Sigmoid colon (tissue), 6 donors: ENCODE measurements at regions not wholly inside any gene's neighbourhood (a gene's known extent, or its start where the extent isn't known, plus 50 kb on each side); places are given as distances from the start of the nearest gene placed in this dataset.

Source experiments
- DNase-seq: peaks from one replicate; pipeline ENCODE4 v3.0.0-alpha.2; 2019
- H3K27ac ChIP-seq, 4 donors: fragments of 200-600 bp; sonication (generic); one replicate each; pipeline ENCODE4 v1.5.1; 2016 to 2019; ENCODE audit warnings: mild to moderate bottlenecking in 1 of 4
- H3K27me3 ChIP-seq, 3 donors: fragments of 200-600 bp; sonication (generic); one replicate each; pipeline ENCODE4 v1.5.1; 2019; ENCODE audit warnings: mild to moderate bottlenecking in 1 of 3
- H3K36me3 ChIP-seq, 4 donors: fragments of 200-600 bp; sonication (generic); one replicate each; pipeline ENCODE4 v1.5.1; 2016 to 2019
- H3K4me1 ChIP-seq, 4 donors: fragments of 200-600 bp; sonication (generic); one replicate each; pipeline ENCODE4 v1.5.1; 2017 to 2019
- H3K4me3 ChIP-seq, 4 donors: fragments of 200-600 bp; sonication (generic); one replicate each; pipeline ENCODE4 v1.5.1; 2017 to 2019; ENCODE audit warnings: mild to moderate bottlenecking in 2 of 4, moderate library complexity in 1 of 4
- H3K9me3 ChIP-seq, 4 donors: fragments of 200-600 bp in 3 of 4; sonication (generic) in 3 of 4; one replicate each; pipeline versions ENCODE4 v1.5.1 to v1.6.1; 2013 to 2019
- CTCF ChIP-seq, 4 experiments: fragments of 450-650 bp in 3 of 4; fragments of 200-600 bp in 1 of 4; IDR thresholded peaks; one replicate each; pipeline ENCODE4 v1.5.1; 2016 to 2019; ENCODE audit warnings: antibody characterized with exemption in 4 of 4, mild to moderate bottlenecking in 3 of 4, moderate library complexity in 2 of 4
- EP300 ChIP-seq, 4 donors: sonication (generic); formaldehyde crosslinking; IDR thresholded peaks; one replicate each; pipeline ENCODE4 v1.6.1; 2017; ENCODE audit warnings: antibody characterized with exemption in 4 of 4
- POLR2A ChIP-seq, 2 donors: fragments of 450-650 bp; IDR thresholded peaks; one replicate each; pipeline ENCODE4 v1.6.1; 2016; ENCODE audit warnings: antibody characterized with exemption in 2 of 2, mild to moderate bottlenecking in 2 of 2, moderate library complexity in 2 of 2
- POLR2AphosphoS5 ChIP-seq, 4 donors: sonication (generic); formaldehyde crosslinking; IDR thresholded peaks; one replicate each; pipeline ENCODE4 v1.6.1; 2017; ENCODE audit warnings: antibody characterized with exemption in 4 of 4
- WGBS, 2 donors: extraction: QIAGEN DNeasy Blood & Tissue Kit; methylation state at CpG; one replicate each; pipeline ENCODE4 v1.1.7; 2013; 5-methylcytosine and 5-hydroxymethylcytosine counted together
- intact Hi-C: fragments of 100-400 bp; cut with DNase I; formaldehyde crosslinking; loops from one replicate; pipeline ENCODE4 v1.15.1; 2023
- donor health status: healthy with polysubstance abuse.
- donor health status: healthy.

- no peaks in the 10 kb centered on the region for H3K9me3 ChIP-seq
- H3K27me3 ChIP-seq, result no peaks in the 10 kb centered on the region
- DNase-seq, result no peak
- H3K4me1 ChIP-seq, result no peaks in the 10 kb centered on the region
- TF ChIP-seq POLR2AphosphoS5 (IDR thresholded peaks at IDR 0.05) (no peak), CTCF (IDR thresholded peaks at IDR 0.05) (no peak), EP300 (IDR thresholded peaks at IDR 0.05) (no peak), POLR2A (IDR thresholded peaks at IDR 0.05) (no peak)
- H3K27ac ChIP-seq, result no peak overlapping the region
- intact Hi-C loops, result no loop called here
- H3K4me3 ChIP-seq, result no peak overlapping the region
- 72 to 77% methylated on average over 8 of the region's 8 CpGs for WGBS, 2 donors
- H3K36me3 ChIP-seq, result no peaks in the 10 kb centered on the region
These were observed 88.2 kb downstream of the GLUD2 start for GRCh38 chrX:121135488-121136207.

GRCh38 chrX:121146059-121146628 is 98.7 kb downstream of the GLUD2 start:
- intact Hi-C loops, result no loop called here
- Histone ChIP-seq H3K27ac (no peak overlapping the region), H3K4me1 (no peaks in the 10 kb centered on the region), H3K9me3 (no peaks in the 10 kb centered on the region), H3K36me3 (no peaks in the 10 kb centered on the region), H3K4me3 (no peak overlapping the region), H3K27me3 (no peaks in the 10 kb centered on the region)
- no peak for DNase-seq
- no peak for TF ChIP-seq POLR2A (IDR thresholded peaks at IDR 0.05)
- no peak for TF ChIP-seq CTCF (IDR thresholded peaks at IDR 0.05)
- no peak for TF ChIP-seq POLR2AphosphoS5 (IDR thresholded peaks at IDR 0.05)
- no peak for TF ChIP-seq EP300 (IDR thresholded peaks at IDR 0.05)

DNA sequence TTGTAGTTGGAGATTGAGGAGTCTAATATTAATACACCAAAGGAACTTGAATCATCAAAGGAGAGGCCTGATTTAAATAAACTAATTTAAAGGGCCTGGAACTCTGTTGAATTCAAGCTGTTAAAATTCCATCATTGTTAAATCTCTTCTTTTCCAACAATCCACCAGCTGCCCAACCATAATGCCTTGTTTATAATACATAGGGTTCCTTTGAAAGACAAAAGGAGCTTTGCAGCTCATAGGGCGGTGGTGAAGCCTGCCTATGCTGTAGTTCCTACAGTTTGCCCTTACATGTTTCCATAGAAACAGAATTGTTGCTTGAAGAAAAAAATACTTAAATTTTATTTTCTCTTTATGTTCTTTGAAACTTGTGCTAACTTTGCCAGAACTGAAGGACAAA is 102.8 kb downstream of the GLUD2 start:
- Histone ChIP-seq H3K4me3 (no peak overlapping the region), H3K27ac (no peak overlapping the region), H3K4me1 (no peaks in the 10 kb centered on the region), H3K27me3 (no peaks in the 10 kb centered on the region), H3K9me3 (no peaks in the 10 kb centered on the region), H3K36me3 (no peaks in the 10 kb centered on the region)
- no peak for TF ChIP-seq EP300 (IDR thresholded peaks at IDR 0.05)
- TF ChIP-seq POLR2AphosphoS5 (IDR thresholded peaks at IDR 0.05), result no peak
- no peak for TF ChIP-seq POLR2A (IDR thresholded peaks at IDR 0.05)
- no peak for TF ChIP-seq CTCF (IDR thresholded peaks at IDR 0.05)
- WGBS, 2 donors, result 51 to 64% methylated on average over 1 of the region's 1 CpG
- no peak for DNase-seq
- intact Hi-C loops, result no loop called here

DNA sequence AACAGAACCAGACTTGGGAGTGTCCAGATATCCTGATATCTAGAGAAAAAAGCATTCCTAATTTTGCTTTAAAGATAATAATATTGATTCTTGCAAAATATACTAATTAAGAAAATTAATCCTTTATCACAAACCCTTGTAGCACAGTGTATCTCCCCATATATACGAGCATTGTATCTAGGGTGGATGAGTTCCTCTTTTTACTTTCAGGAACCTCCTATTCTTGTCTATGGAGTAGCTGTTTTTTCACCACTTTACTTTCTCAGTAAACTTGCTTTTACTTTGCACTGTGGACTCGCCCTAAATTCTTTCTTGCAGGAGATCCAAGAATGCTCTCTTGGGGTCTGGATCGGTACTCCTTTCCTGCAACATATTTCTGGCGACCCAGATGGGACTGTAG is 103.9 kb downstream of the GLUD2 start:
- WGBS, 2 donors, result 77 to 80% methylated on average over 4 of the region's 4 CpGs
- intact Hi-C loops, result no loop called here
- H3K9me3 ChIP-seq, result no peaks in the 10 kb centered on the region
- H3K27ac ChIP-seq, result no peak overlapping the region
- no peak overlapping the region for H3K4me3 ChIP-seq
- H3K4me1 ChIP-seq, result no peaks in the 10 kb centered on the region
- H3K27me3 ChIP-seq, result no peaks in the 10 kb centered on the region
- DNase-seq, result no peak
- no peaks in the 10 kb centered on the region for H3K36me3 ChIP-seq
- no peak for TF ChIP-seq POLR2A (IDR thresholded peaks at IDR 0.05)
- no peak for TF ChIP-seq CTCF (IDR thresholded peaks at IDR 0.05)
- no peak for TF ChIP-seq EP300 (IDR thresholded peaks at IDR 0.05)
- TF ChIP-seq POLR2AphosphoS5 (IDR thresholded peaks at IDR 0.05), result no peak
